GM19043 (cell line): ENCODE measurements at regions not wholly inside any gene's neighbourhood (a gene's known extent, or its start where the extent isn't known, plus 50 kb on each side); places are given as distances from the start of the nearest gene placed in this dataset.
"Not testable (repeated sequence)": the region's sequence is repeated elsewhere in the genome, so short reads cannot be mapped to it uniquely, and the experiment has no call there.

Experiments
- ATAC-seq: cut with Tn5 transposase; IDR thresholded peaks from one replicate; pipeline ENCODE4 v1.9.1; 2021; ENCODE audit warnings: low read depth; ENCODE audit not compliant: unreplicated experiment

DNA sequence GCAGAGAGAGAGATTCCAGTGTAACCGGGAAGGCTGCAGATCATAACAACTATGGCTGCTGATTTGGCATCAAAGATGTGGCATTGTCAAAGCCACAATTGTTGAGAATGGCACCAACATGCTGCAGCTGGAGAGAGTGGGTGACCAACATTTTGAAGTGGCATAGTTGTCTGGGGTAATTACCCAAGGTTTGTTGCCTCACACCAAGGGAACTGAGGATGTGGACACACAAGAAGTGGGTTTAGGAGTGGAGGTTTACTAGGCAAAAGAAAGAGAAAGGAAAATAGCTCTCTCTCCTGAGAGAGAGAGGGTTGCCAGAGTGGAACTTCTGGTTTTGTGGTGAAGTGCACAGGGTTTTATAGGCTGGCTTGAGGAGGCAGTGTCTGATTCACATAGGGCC lies 126.6 kb downstream of the FAM72C start:
- ATAC-seq, result not testable (repeated sequence)

DNA sequence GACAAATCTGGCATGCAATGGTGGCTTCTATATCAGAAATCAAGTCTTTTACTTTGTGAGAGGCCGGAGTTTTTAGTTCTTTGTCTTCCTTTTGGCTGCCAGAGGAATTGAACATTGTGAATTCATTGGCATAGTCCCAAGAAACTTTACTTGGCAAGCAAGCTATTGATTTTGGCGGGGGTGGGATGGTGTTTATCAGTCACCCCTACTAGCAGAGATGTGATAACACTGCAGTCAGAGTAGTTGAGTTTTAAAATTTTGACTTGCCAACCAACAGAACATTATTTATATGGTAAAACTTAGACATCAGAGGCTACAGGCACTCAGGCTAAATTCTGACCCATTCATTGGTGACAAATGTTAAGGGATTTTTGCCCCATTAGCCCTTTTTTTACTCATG lies 129.7 kb downstream of the FAM72C start:
- ATAC-seq, result not testable (repeated sequence)

DNA sequence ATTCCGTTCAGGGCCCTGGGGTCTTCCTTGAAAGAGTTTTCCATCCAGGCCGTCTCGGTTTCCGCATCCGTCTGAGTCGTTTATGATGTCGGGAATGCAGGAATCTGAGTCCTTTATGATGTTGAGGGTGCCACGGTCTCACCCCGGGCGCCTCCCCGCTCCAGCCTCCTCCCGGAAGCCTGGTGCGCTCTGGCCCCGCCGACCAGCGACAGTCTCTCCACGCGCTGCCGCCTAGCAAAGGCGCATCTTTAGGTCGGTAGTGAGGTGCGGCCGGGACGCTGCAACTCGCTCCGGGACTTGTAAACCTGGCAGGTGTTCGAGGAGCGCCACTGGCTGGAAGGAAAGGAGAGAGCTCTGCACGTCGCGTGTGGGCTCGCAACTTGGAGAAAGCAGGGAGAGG lies 132.6 kb downstream of the FAM72C start:
- ATAC-seq, result not testable (repeated sequence)

DNA sequence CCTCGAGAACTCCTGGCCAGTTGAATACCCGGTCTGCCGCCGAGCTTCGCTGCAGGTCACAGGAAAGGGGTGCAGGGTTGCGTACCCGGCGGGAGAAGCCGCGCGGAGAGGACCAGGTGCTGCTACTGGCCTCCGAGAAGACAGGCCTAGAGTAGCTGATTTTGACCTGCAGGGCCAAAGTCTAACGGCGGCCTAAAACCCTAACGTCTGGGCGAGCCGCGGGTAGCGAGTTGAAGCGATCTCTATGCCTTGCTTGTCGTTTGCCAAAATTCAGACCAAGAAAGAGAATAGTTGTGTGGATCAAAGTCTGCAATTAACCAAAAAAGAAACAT lies 133.2 kb downstream of the FAM72C start:
- ATAC-seq, result not testable (repeated sequence)

GRCh38 chr1:143837924-143838597 lies 133.7 kb downstream of the FAM72C start:
- not testable (repeated sequence) for ATAC-seq

DNA sequence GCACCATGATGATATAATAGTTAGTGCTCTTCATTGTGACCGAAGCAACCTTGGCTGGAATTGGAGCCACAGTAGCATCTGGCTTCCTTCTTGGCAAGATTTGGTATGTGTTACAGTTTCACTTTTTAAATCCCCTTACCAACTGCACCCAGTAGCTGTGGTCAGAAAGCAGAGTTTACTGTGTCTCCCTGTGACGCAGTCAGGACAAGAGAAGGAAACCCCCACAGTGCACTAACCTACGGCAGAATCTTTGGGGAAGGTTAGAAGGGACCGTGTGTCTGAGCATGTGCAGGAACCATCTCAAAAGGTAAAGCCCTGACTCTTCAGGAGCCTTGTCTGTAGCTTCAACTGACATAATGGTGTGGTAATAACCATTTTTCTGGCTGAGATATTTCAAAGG lies 138.4 kb downstream of the FAM72C start:
- not testable (repeated sequence) for ATAC-seq

GRCh38 chr1:143832379-143832716 lies 139.4 kb downstream of the FAM72C start:
- ATAC-seq, result not testable (repeated sequence)

DNA sequence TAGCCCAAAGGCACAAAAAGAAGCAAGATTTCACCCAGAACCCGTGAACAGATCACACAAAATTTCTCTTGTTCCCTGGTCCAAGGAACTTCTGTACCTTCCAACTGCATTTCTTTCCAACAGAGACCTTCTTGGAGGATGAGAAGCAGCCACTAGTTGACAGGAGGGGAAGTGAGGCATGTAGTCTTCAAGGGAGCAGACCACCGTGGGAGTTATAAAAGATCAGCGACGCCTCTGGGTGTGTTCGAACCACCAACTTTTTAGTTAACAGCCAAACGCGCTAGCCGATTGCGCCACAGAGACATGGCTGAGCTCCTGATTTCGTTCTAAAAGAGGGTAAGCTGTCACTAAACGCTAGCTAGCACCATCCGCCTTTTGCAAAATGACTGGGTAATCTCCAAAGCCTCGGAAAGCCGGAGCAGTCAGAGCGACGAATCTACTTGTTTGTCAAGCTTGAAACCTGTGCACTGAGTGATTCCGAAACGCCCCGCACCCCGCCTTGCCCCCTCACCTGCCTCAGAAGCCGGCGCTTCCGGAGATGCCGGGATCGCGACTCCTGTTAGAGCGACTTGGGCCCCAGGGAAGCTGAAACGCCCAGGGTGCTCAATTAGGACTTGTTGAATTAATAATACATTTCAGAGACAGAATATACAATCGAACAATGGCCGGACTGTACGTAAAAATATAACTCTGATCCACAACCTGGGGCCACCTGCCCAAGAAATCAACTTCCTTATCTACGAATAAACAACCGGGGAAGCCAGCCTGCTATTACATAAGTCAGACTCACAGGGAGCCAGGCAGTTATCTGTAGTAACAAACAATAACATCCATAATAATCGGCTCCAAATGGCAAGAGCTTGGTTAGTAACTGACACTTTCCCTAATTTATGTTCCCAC lies 140.1 kb downstream of the FAM72C start:
- ATAC-seq, result not testable (repeated sequence)

GRCh38 chr1:143826162-143826561 lies 145.6 kb downstream of the FAM72C start:
- not testable (repeated sequence) for ATAC-seq

- not testable (repeated sequence) for ATAC-seq
Observed at GRCh38 chr1:143824266-143824665, 147.5 kb downstream of the FAM72C start.

- not testable (repeated sequence) for ATAC-seq
Observed at GRCh38 chr1:143820058-143820457, 151.7 kb downstream of the FAM72C start.

DNA sequence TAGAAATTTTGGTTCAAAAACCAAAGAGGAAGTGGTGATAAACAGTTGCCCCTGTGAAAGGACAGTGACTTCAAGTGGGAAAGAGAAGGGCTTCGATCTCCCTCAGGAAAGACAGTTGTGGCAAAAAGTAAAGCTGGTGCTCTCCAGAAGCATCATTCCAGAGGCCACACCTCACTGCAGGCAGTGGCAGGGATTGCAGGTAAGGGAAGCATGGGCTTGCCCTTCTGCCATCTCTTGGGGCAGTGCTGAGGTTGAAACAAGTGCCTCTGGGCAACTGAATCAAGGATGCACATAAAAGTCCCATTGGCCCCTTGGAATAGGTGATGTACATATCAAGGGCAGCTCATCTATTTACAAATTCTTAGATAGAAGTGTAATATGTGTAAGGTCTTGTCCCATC lies 155.4 kb downstream of the FAM72C start:
- not testable (repeated sequence) for ATAC-seq

- not testable (repeated sequence) for ATAC-seq
Observed at GRCh38 chr1:143805374-143805773, 166.4 kb downstream of the FAM72C start.

DNA sequence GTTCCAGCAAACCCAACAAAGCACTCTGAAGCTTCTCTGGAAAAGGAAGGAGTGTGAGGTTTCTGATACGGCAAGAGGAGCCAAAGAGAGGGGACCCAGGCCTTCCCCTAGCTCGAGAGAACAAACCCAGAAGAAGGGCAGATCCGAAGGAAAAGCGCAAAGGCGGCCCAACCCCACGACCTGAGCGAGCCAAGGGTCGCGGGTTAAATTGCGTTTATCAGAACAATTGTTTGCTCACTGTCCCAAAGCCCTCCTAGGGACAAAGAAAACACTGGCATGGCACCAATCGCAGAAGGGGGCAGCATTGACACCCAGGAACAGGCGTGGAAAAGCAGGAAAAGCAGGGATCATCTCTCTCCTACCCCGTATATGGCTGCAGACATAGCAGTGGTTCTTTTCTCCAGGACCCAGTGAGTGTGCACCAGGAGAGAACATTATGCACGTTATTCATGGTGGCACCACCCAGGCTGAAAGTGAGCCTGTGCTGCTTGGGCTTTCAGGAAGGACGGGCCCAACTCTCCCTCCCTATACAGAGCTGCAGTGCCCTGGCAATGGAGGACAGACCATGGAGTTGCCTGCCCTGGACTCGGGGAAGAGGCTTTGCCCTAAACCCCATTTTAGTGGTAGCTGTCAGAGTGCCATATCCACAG lies 167.0 kb downstream of the FAM72C start:
- not testable (repeated sequence) for ATAC-seq

DNA sequence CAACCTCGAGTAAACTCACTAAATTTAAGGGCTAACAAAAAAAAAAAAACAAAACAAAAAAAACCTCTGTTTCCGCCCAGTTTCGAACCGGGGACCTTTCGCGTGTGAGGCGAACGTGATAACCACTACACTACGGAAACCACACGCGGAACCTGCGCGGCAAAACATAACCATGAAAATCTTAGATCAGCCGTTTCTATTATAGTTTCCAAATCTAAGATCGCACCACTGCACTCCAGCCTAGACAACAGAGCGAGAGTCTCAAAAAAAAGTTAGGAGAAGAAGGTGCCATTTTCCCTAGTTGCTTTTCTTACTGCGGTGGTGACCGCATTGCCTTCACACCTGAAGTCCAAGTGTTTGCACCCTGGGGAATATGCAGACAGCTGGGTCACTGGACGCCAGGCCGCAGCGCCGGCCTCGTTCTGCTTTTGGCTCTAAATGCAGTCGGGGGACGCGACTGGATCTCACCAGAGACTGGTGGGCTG lies 167.8 kb downstream of the FAM72C start:
- ATAC-seq, result not testable (repeated sequence)

- peak; percentile 51 for ATAC-seq
Observed at GRCh38 chr1:143803095-143803494, 168.7 kb downstream of the FAM72C start.

GRCh38 chr1:143799568-143800187 lies 172.1 kb downstream of the FAM72C start:
- not testable (repeated sequence) for ATAC-seq

GRCh38 chr1:143796369-143796768 lies 175.4 kb downstream of the FAM72C start:
- ATAC-seq, result not testable (repeated sequence)

DNA sequence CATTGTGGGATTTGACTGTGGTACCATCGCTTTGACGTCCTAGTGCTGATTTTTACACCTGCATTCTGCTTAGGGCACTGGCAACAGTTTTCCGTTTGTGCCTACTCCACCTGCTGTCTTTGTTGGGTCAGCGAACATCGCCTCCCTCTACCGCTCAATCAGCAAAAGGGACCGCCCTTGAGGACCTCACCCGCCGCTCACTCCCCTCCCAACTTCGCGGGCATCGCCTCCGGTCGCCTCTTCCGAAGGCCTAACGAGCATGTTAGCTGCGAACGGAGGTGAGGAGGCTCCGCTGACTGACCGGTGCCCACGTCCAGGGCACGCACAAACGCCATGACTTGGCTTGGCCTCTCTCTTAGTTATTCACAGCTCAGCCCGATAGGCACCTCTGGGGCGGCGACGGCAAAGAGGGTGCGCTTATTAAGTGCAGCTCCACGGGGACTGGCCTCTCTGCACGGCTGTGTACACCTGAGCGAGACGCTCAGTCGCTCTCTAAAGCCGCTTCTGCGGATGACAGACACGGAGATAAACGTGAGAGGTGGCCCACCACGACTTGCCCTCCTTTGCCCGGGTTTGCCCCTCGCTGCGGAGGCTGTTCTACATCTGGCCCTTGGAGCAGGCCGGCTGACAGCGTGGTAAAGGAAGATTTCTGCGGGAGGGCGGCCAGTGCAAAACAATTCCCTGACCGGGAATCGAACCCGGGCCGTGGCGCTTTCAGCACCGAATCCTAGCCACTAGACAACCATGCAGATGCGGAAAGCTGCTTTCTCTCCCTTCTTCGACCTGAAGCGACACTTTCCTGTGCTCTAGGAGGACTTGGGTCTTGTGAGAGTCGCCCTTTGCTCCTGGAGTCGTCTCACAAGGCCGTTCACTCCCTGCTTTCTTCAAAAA lies 179.5 kb downstream of the FAM72C start:
- ATAC-seq, result not testable (repeated sequence)

- ATAC-seq, result not testable (repeated sequence)
Observed at GRCh38 chr1:143786381-143786780, 185.4 kb downstream of the FAM72C start.
